Kidney (tissue), 13 donors: ENCODE measurements at regions not wholly inside any gene's neighbourhood (a gene's known extent, or its start where the extent isn't known, plus 50 kb on each side); places are given as distances from the start of the nearest gene placed in this dataset.

Experiments used
- DNase-seq, 5 donors: peaks; one replicate each; pipeline ENCODE4 v3.0.0-alpha.2; 2013 to 2020
- FAIRE-seq: peaks from 2 replicates; lab custom pipeline; 2012; peaks lifted over from hg19 to GRCh38; lab: Jason Lieb, UNC
- H3K27ac ChIP-seq, 2 donors: one replicate each; pipeline ENCODE4 v1.7.0; 2013; ENCODE audit warnings: low read depth in 2 of 2, low read length in 2 of 2, inconsistent platforms in 1 of 2
- H3K27me3 ChIP-seq: one replicate; pipeline ENCODE4 v1.7.1; 2013; ENCODE audit warnings: low read length, inconsistent platforms; ENCODE audit not compliant: control insufficient read depth, insufficient read depth
- H3K36me3 ChIP-seq, 3 donors: one replicate each; pipeline versions ENCODE4 v1.7.0 to v1.7.1; 2013; ENCODE audit warnings: low read length in 3 of 3, control low read depth in 1 of 3, inconsistent platforms in 1 of 3; ENCODE audit not compliant: insufficient read depth in 3 of 3, control insufficient read depth in 2 of 3
- H3K4me1 ChIP-seq, 3 donors: one replicate each; pipeline versions ENCODE4 v1.7.0 to v1.7.1; 2013; ENCODE audit warnings: low read length in 3 of 3, inconsistent platforms in 1 of 3, low read depth in 1 of 3; ENCODE audit not compliant: control insufficient read depth in 2 of 3, insufficient read depth in 2 of 3
- H3K4me3 ChIP-seq, 3 donors: one replicate each; pipeline versions ENCODE4 v1.7.0 to v1.8.1; 2013; ENCODE audit warnings: low read length in 3 of 3, control low read depth in 1 of 3, inconsistent platforms in 1 of 3
- H3K9ac ChIP-seq, 3 donors: one replicate each; pipeline versions ENCODE4 v1.7.0 to v1.7.1; 2013; ENCODE audit warnings: low read length in 3 of 3, control low read depth in 1 of 3, inconsistent platforms in 1 of 3
- H3K9me3 ChIP-seq, 3 donors: one replicate each; pipeline versions ENCODE4 v1.7.0 to v1.7.1; 2013; ENCODE audit warnings: low read length in 3 of 3, control low read depth in 1 of 3, inconsistent platforms in 1 of 3; ENCODE audit not compliant: control insufficient read depth in 2 of 3, insufficient read depth in 1 of 3
- intact Hi-C: fragments of 100-400 bp; cut with DNase I; formaldehyde crosslinking; loops from one replicate; pipeline ENCODE4 v1.11.1; 2022
- TF ChIP-seq, protein P1 (sequence below): IDR thresholded peaks from 3 replicates; pipeline ENCODE4 v1.5.1; 2012; ENCODE audit warnings: mild to moderate bottlenecking, moderate library complexity, borderline replicate concordance; ENCODE audit not compliant: insufficient read depth; ENCODE audit errors: extremely low read depth
- donor health status: control.
- donor health status: control.
- donor health status: control.
- donor health status: control.
- donor health status: control.
- donor health status: DM: yes; HTN: yes; CAD: no.
- donor health status: Normal renal cell carcinoma (clear cell type).

- intact Hi-C loops, result no loop called here
- H3K27ac ChIP-seq, result no peak overlapping the region
- H3K27me3 ChIP-seq, result no peaks in the 10 kb centered on the region
- TF ChIP-seq, protein P1, sequence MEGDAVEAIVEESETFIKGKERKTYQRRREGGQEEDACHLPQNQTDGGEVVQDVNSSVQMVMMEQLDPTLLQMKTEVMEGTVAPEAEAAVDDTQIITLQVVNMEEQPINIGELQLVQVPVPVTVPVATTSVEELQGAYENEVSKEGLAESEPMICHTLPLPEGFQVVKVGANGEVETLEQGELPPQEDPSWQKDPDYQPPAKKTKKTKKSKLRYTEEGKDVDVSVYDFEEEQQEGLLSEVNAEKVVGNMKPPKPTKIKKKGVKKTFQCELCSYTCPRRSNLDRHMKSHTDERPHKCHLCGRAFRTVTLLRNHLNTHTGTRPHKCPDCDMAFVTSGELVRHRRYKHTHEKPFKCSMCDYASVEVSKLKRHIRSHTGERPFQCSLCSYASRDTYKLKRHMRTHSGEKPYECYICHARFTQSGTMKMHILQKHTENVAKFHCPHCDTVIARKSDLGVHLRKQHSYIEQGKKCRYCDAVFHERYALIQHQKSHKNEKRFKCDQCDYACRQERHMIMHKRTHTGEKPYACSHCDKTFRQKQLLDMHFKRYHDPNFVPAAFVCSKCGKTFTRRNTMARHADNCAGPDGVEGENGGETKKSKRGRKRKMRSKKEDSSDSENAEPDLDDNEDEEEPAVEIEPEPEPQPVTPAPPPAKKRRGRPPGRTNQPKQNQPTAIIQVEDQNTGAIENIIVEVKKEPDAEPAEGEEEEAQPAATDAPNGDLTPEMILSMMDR, result no peak
- H3K4me3 ChIP-seq, result no peak overlapping the region
- no peaks in the 10 kb centered on the region for H3K9me3 ChIP-seq
- no peaks in the 10 kb centered on the region for H3K4me1 ChIP-seq
- no peaks in the 10 kb centered on the region for H3K36me3 ChIP-seq
- no peak overlapping the region for H3K9ac ChIP-seq
- FAIRE-seq (no peak), DNase-seq (no peak)
Measured at GRCh38 chr16:65846210-65846602, 520.3 kb upstream of the CDH5 start.

- no peak overlapping the region for H3K9ac ChIP-seq
- intact Hi-C loops, result no loop called here
- H3K36me3 ChIP-seq, result no peaks in the 10 kb centered on the region
- no peak for DNase-seq
- no peak overlapping the region for H3K27ac ChIP-seq
- FAIRE-seq, result no peak
- H3K4me1 ChIP-seq, result no peaks in the 10 kb centered on the region
- H3K9me3 ChIP-seq, result no peaks in the 10 kb centered on the region
- TF ChIP-seq, protein P1, result no peak
- no peaks in the 10 kb centered on the region for H3K27me3 ChIP-seq
- H3K4me3 ChIP-seq, result no peak overlapping the region
Measured at GRCh38 chr16:65845466-65846209, 520.9 kb upstream of the CDH5 start.

DNA sequence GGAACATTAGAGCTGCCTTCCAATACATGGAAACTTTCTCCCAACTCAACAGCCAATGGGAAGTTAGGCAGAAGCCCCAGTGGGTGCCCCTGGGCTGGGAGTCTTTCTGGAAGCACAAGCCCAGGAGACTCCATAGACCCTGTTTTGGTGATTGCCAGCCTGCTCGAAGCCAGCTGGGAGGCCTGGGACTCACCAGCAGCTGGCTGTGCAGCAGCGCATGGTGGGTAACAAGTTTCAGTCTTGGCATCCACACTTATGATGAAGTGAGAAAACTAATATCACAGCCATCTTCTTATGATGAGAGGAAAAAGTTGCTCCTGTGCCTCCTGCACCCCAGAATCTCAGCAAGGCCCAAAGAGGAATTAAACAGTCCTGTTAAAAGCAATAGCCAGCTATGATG lies 522.5 kb upstream of the CDH5 start:
- intact Hi-C loops, result no loop called here
- H3K36me3 ChIP-seq, result no peaks in the 10 kb centered on the region
- H3K4me1 ChIP-seq, result no peaks in the 10 kb centered on the region
- DNase-seq (no peak), FAIRE-seq (no peak)
- H3K4me3 ChIP-seq, result no peak overlapping the region
- H3K27me3 ChIP-seq, result no peaks in the 10 kb centered on the region
- H3K9me3 ChIP-seq, result no peaks in the 10 kb centered on the region
- no peak overlapping the region for H3K9ac ChIP-seq
- H3K27ac ChIP-seq, result no peak overlapping the region
- TF ChIP-seq, protein P1, result no peak
